SK-N-MC (cell line): ENCODE measurements at regions not wholly inside any gene's neighbourhood (a gene's known extent, or its start where the extent isn't known, plus 50 kb on each side); places are given as distances from the start of the nearest gene placed in this dataset.

ENCODE experiments used
- DNase-seq: peaks from one replicate; pipeline ENCODE4 v3.0.0-alpha.2; 2011; ENCODE audit warnings: low read depth, low spot score
- H3K27ac ChIP-seq: fragments of 200-600 bp; sonication (generic); 2 replicates; pipeline ENCODE4 v1.5.1; 2016; ENCODE audit warnings: mixed run types
- H3K36me3 ChIP-seq: fragments of 200-600 bp; sonication (generic); 2 replicates; pipeline ENCODE4 v1.6.1; 2017; ENCODE audit warnings: antibody characterized with exemption, low read length, mixed read lengths; ENCODE audit not compliant: insufficient read depth
- H3K4me3 ChIP-seq: fragments of 200-600 bp; sonication (generic); 2 replicates; pipeline ENCODE4 v1.5.1; 2016
- H3K9ac ChIP-seq: fragments of 200-600 bp; sonication (generic); 2 replicates; pipeline ENCODE4 v1.8.0; 2017; ENCODE audit warnings: mixed run types, mixed read lengths; ENCODE audit not compliant: insufficient read length
- H3K9me3 ChIP-seq: fragments of 200-600 bp; sonication (generic); 2 replicates; pipeline ENCODE4 v1.6.1; 2017; ENCODE audit warnings: low read depth, mild to moderate bottlenecking, antibody characterized with exemption, low read length, moderate library complexity, mixed read lengths
- EZH2 ChIP-seq: fragments of 200-600 bp; sonication (generic); IDR thresholded peaks from one replicate; pipeline ENCODE4 v1.6.1; 2017; ENCODE audit warnings: antibody characterized with exemption
- FOXP2 ChIP-seq: optimal IDR thresholded peaks from 2 replicates; pipeline ENCODE3; 2011; ENCODE audit warnings: mild to moderate bottlenecking, moderate library complexity; ENCODE audit not compliant: insufficient read depth; ENCODE audit errors: extremely low read length, control extremely low read depth
- POLR2AphosphoS5 ChIP-seq: IDR thresholded peaks from 2 replicates; pipeline ENCODE4 v1.6.1; 2012; ENCODE audit warnings: mild to moderate bottlenecking, low read depth, low read length, borderline replicate concordance

- peak overlapping the region; percentile 84 for H3K4me3 ChIP-seq
- TF ChIP-seq POLR2AphosphoS5 (no peak), EZH2 (no peak), FOXP2 (no peak)
- H3K27ac ChIP-seq: no peak overlapping the region
Measured at GRCh38 chr12:77323788-77324415, 258.5 kb upstream of the E2F7 start.

GRCh38 chr12:77319166-77319565, 253.8 kb upstream of the E2F7 start:
- DNase-seq: no peak
- no peak overlapping the region for H3K9ac ChIP-seq
- TF ChIP-seq EZH2 (no peak), POLR2AphosphoS5 (no peak), FOXP2 (no peak)
- H3K9me3 ChIP-seq: no peaks in the 10 kb centered on the region
- no peak overlapping the region for H3K4me3 ChIP-seq
- no peak overlapping the region for H3K27ac ChIP-seq
- H3K36me3 ChIP-seq: no peaks in the 10 kb centered on the region

More at GRCh38 chr12:77323788-77324415, 258.5 kb upstream of the E2F7 start:
- Histone ChIP-seq H3K9ac (no peak overlapping the region), H3K9me3 (no peaks in the 10 kb centered on the region), H3K36me3 (no peaks in the 10 kb centered on the region)
- DNase-seq: no peak

- Histone ChIP-seq H3K4me3 (no peak overlapping the region), H3K27ac (no peak overlapping the region), H3K9ac (no peak overlapping the region), H3K9me3 (no peaks in the 10 kb centered on the region), H3K36me3 (no peaks in the 10 kb centered on the region)
- no peak for DNase-seq
- TF ChIP-seq FOXP2 (no peak), EZH2 (no peak), POLR2AphosphoS5 (no peak)
Measured at GRCh38 chr12:77315407-77315806, 250.0 kb upstream of the E2F7 start.

GRCh38 chr12:77314378-77315052, 249.1 kb upstream of the E2F7 start:
- DNase-seq: no peak
- TF ChIP-seq EZH2: no peak
- no peak for TF ChIP-seq POLR2AphosphoS5
- no peak for TF ChIP-seq FOXP2
- Histone ChIP-seq H3K4me3 (no peak overlapping the region), H3K9ac (no peak overlapping the region), H3K9me3 (no peaks in the 10 kb centered on the region), H3K27ac (no peak overlapping the region), H3K36me3 (no peaks in the 10 kb centered on the region)

- Histone ChIP-seq H3K9me3 (no peaks in the 10 kb centered on the region), H3K9ac (no peak overlapping the region), H3K27ac (no peak overlapping the region), H3K4me3 (no peak overlapping the region), H3K36me3 (no peaks in the 10 kb centered on the region)
- TF ChIP-seq FOXP2: no peak
- no peak for TF ChIP-seq POLR2AphosphoS5
- no peak for TF ChIP-seq EZH2
- DNase-seq: no peak
Measured at GRCh38 chr12:77308056-77308455, 242.7 kb upstream of the E2F7 start.

GRCh38 chr12:77300811-77301210, 235.4 kb upstream of the E2F7 start:
- TF ChIP-seq POLR2AphosphoS5: no peak
- TF ChIP-seq EZH2: no peak
- no peak for TF ChIP-seq FOXP2
- DNase-seq: no peak
- Histone ChIP-seq H3K9ac (no peak overlapping the region), H3K4me3 (no peak overlapping the region), H3K36me3 (no peaks in the 10 kb centered on the region), H3K9me3 (no peaks in the 10 kb centered on the region), H3K27ac (no peak overlapping the region)

GRCh38 chr12:77299910-77300669, 234.7 kb upstream of the E2F7 start:
- no peak overlapping the region for H3K27ac ChIP-seq
- TF ChIP-seq FOXP2 (no peak), EZH2 (no peak), POLR2AphosphoS5 (no peak)
- no peak for DNase-seq
- no peak overlapping the region for H3K9ac ChIP-seq
- no peaks in the 10 kb centered on the region for H3K9me3 ChIP-seq
- H3K36me3 ChIP-seq: no peaks in the 10 kb centered on the region
- no peak overlapping the region for H3K4me3 ChIP-seq

- H3K36me3 ChIP-seq: no peaks in the 10 kb centered on the region
- TF ChIP-seq EZH2 (no peak), FOXP2 (no peak), POLR2AphosphoS5 (no peak)
- no peak overlapping the region for H3K9ac ChIP-seq
- H3K9me3 ChIP-seq: no peaks in the 10 kb centered on the region
- no peak overlapping the region for H3K27ac ChIP-seq
- no peak overlapping the region for H3K4me3 ChIP-seq
- no peak for DNase-seq
Measured at GRCh38 chr12:77299001-77299400, 233.6 kb upstream of the E2F7 start.
